Activated CD8-positive, alpha-beta memory T cell treated with anti-CD3 and anti-CD28 coated beads, Interleukin-2, amount 10 ng/mL, durations not matched to agents 7 days and 5 days (primary cell): ENCODE measurements at regions not wholly inside any gene's neighbourhood (a gene's known extent, or its start where the extent isn't known, plus 50 kb on each side); places are given as distances from the start of the nearest gene placed in this dataset.

ENCODE experiments used
- ATAC-seq: fragments of 150-1000 bp; cut with Tn5 transposase; one replicate; pipeline ENCODE4 v1.10.0; 2021; ENCODE audit warnings: moderate library complexity
- CTCF ChIA-PET: fragments of 350-600 bp; sonication (Branson Sonifier 250); formaldehyde crosslinking; loops from one replicate; lab custom pipeline; 2021; ENCODE audit warnings: antibody characterized with exemption; lab: Charles Lee
- DNase-seq: peaks from one replicate; pipeline ENCODE4 v3.0.0-alpha.2; 2020
- H3K27ac Mint-ChIP-seq: one replicate; pipeline ENCODE4 v1.8.0; 2021; ENCODE audit warnings: mild to moderate bottlenecking, mixed read lengths
- H3K27me3 Mint-ChIP-seq: one replicate; pipeline ENCODE4 v1.8.0; 2021; ENCODE audit warnings: mixed read lengths
- H3K36me3 Mint-ChIP-seq: one replicate; pipeline ENCODE4 v1.8.0; 2021; ENCODE audit warnings: mild to moderate bottlenecking, mixed read lengths
- H3K4me1 Mint-ChIP-seq: one replicate; pipeline ENCODE4 v1.8.0; 2021; ENCODE audit warnings: mixed read lengths
- H3K4me3 Mint-ChIP-seq: one replicate; pipeline ENCODE4 v1.8.0; 2021; ENCODE audit warnings: mild to moderate bottlenecking, moderate library complexity, mixed read lengths
- H3K9me3 Mint-ChIP-seq: one replicate; pipeline ENCODE4 v1.8.0; 2022; ENCODE audit warnings: low read depth, mixed read lengths

DNA sequence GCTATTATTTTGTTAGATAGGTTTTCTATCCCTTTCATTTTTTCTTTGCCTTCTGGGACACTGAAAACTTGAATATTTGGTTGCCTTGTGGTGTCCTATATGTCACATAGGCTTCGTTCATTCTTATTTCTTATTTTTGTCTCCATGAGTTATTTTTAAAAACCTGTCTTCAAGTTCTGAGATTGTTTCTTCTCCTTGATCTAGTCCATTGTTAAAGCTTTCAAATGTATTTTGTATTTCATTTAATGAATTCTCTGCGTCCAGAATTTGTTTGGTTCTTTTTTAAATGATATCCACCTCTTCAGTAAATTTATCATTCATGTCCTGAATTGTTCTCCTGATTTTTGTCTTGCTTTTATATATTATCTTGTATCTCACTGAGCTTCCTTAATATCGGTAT, 243.2 kb upstream of the BMP2 start:
- ATAC-seq, result no peak
- CTCF ChIA-PET, result no interaction called here
- DNase-seq, result no peak
- Mint-ChIP-seq H3K4me1 (no peaks in the 10 kb centered on the region), H3K4me3 (no peak overlapping the region), H3K36me3 (no peaks in the 10 kb centered on the region), H3K27ac (no peak overlapping the region), H3K27me3 (no peaks in the 10 kb centered on the region), H3K9me3 (peaks cover 13% of the 10 kb centered on the region)

DNA sequence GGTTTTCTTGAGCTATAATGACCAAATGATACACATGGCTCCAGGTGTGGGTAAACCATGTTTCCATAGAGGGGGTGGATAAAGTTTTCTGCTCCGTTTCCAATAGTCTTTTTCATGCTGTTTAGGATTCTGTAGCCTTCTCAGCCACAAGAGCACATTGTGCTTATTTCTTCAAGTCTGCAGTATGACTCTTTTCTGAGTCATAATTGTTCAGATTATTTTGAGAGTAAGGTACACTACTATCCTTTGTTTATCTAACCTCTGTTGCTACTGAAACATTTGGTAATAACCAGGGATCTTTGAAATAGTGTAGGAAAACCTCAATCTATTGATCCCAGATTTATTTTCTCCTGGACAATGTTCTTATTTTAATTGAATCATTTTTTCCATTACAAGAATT, 247.9 kb upstream of the BMP2 start:
- CTCF ChIA-PET, result no interaction called here
- DNase-seq (no peak), ATAC-seq (no peak)
- no peaks in the 10 kb centered on the region for H3K27me3 Mint-ChIP-seq
- H3K4me3 Mint-ChIP-seq, result no peak overlapping the region
- peaks cover 9% of the 10 kb centered on the region for H3K9me3 Mint-ChIP-seq
- no peaks in the 10 kb centered on the region for H3K4me1 Mint-ChIP-seq
- no peaks in the 10 kb centered on the region for H3K36me3 Mint-ChIP-seq
- H3K27ac Mint-ChIP-seq, result no peak overlapping the region

DNA sequence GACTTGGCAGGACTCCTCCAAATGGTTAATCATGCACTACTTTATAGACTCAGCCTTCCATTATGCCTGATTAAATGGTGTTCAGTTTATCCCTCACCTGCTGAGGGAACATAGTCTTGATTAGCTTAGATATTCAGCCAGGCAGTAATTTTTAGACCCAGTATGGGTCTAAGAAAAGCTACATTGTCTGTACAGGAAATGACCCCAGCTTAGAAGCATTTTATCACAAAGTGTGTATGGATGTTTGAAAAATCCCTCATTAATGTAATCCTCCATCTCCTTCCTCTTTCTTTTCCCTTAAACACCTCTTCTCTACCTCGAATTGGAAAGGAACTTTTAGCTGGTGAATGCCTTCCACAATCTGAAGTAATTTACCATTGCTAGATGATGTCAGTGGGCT, 252.2 kb upstream of the BMP2 start:
- Mint-ChIP-seq H3K36me3 (no peaks in the 10 kb centered on the region), H3K27me3 (no peaks in the 10 kb centered on the region), H3K9me3 (peaks cover 3% of the 10 kb centered on the region), H3K4me3 (no peak overlapping the region), H3K27ac (no peak overlapping the region), H3K4me1 (no peaks in the 10 kb centered on the region)
- no peak for ATAC-seq
- CTCF ChIA-PET, result no interaction called here
- no peak for DNase-seq

- Mint-ChIP-seq H3K4me1 (no peaks in the 10 kb centered on the region), H3K4me3 (no peak overlapping the region), H3K36me3 (no peaks in the 10 kb centered on the region), H3K27ac (no peak overlapping the region), H3K27me3 (no peaks in the 10 kb centered on the region), H3K9me3 (peaks cover 3% of the 10 kb centered on the region)
- ATAC-seq, result no peak
- DNase-seq, result no peak
- CTCF ChIA-PET, result no interaction called here
These were observed 253.9 kb upstream of the BMP2 start for GRCh38 chr20:6513599-6513998.

DNA sequence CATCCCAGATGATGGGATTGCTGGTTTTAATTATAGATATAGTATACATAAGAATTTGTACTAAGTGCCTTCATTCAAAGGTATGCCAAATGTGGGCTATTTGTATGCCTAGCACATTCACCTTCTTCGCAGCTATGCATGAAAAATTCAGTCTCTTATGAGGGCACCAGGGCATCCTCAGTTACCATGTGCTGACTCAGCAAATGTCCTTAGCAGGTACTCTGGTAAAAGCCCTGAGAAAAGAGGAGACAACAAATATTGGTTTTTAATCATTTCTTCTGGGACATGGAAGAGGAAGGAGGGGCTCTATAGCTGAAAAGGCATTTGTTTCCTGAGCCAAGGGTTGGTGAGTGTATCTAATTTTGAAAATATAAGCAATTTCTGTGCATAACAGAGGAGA, 258.1 kb upstream of the BMP2 start:
- Mint-ChIP-seq H3K4me1 (no peaks in the 10 kb centered on the region), H3K27ac (no peak overlapping the region), H3K4me3 (no peak overlapping the region), H3K9me3 (peaks cover 8% of the 10 kb centered on the region), H3K27me3 (no peaks in the 10 kb centered on the region), H3K36me3 (no peaks in the 10 kb centered on the region)
- CTCF ChIA-PET, result no interaction called here
- ATAC-seq (no peak), DNase-seq (no peak)

GRCh38 chr20:6506906-6507305, 260.6 kb upstream of the BMP2 start:
- H3K27me3 Mint-ChIP-seq, result no peaks in the 10 kb centered on the region
- no peaks in the 10 kb centered on the region for H3K4me1 Mint-ChIP-seq
- H3K4me3 Mint-ChIP-seq, result no peak overlapping the region
- H3K36me3 Mint-ChIP-seq, result no peaks in the 10 kb centered on the region
- no peak for ATAC-seq
- no peak overlapping the region for H3K27ac Mint-ChIP-seq
- CTCF ChIA-PET, result no interaction called here
- H3K9me3 Mint-ChIP-seq, result peaks cover 10% of the 10 kb centered on the region
- DNase-seq, result no peak

- Mint-ChIP-seq H3K9me3 (peaks cover 13% of the 10 kb centered on the region), H3K27ac (no peak overlapping the region), H3K4me1 (no peaks in the 10 kb centered on the region), H3K27me3 (no peaks in the 10 kb centered on the region), H3K36me3 (no peaks in the 10 kb centered on the region), H3K4me3 (no peak overlapping the region)
- DNase-seq (no peak), ATAC-seq (no peak)
- CTCF ChIA-PET, result no interaction called here
These were observed 262.7 kb upstream of the BMP2 start for GRCh38 chr20:6504826-6505225.

- CTCF ChIA-PET, result no interaction called here
- DNase-seq (no peak), ATAC-seq (no peak)
- no peaks in the 10 kb centered on the region for H3K27me3 Mint-ChIP-seq
- H3K4me3 Mint-ChIP-seq, result no peak overlapping the region
- no peaks in the 10 kb centered on the region for H3K36me3 Mint-ChIP-seq
- no peak overlapping the region for H3K27ac Mint-ChIP-seq
- no peaks in the 10 kb centered on the region for H3K4me1 Mint-ChIP-seq
- H3K9me3 Mint-ChIP-seq, result peaks cover 13% of the 10 kb centered on the region
These were observed 263.3 kb upstream of the BMP2 start for GRCh38 chr20:6504179-6504578.

GRCh38 chr20:6502999-6503398, 264.5 kb upstream of the BMP2 start:
- Mint-ChIP-seq H3K4me1 (no peaks in the 10 kb centered on the region), H3K36me3 (no peaks in the 10 kb centered on the region), H3K27ac (no peak overlapping the region), H3K27me3 (no peaks in the 10 kb centered on the region), H3K9me3 (peaks cover 13% of the 10 kb centered on the region), H3K4me3 (no peak overlapping the region)
- CTCF ChIA-PET, result no interaction called here
- DNase-seq, result no peak
- no peak for ATAC-seq

DNA sequence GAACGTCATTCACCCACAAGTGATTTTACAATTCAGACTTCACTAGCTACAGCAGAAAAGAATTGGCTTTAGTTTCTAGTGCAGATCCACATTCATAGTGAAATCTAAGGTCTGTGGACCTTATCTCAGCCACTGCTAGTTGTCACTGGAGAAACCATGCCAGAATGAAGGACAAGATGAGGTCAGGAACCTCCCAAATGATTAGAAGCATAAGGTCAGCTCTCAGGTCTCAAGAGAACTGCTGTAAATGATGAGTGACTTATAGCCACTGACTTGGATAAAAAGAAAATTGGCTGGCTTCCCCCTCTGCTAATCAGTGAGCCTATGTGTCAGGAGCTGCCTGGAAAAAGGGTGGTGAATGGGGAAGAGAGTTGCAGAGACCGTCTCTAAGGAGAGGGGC, 265.3 kb upstream of the BMP2 start:
- no peaks in the 10 kb centered on the region for H3K27me3 Mint-ChIP-seq
- no peak for DNase-seq
- no peak overlapping the region for H3K4me3 Mint-ChIP-seq

DNA sequence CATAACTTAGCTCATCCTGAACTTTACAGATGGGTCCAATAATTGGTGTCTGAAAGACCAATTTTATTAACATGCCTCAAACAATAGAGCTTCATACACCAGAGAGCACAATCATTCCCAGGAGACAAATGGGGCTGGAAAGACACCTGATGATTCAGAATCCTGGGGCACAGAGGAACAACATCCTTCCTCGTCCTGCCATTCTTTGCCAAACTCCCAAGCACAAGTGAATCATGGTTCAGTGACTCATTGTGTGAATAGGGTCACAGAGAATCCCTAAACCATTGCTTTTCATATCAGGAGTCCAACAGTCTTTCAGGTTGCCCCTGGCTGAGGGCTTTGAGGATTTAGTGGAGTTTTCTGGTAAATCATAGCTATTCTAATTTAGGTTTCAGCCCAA, 266.4 kb upstream of the BMP2 start:
- Mint-ChIP-seq H3K4me3 (no peak overlapping the region), H3K9me3 (peaks cover 11% of the 10 kb centered on the region), H3K27ac (no peak overlapping the region), H3K36me3 (no peaks in the 10 kb centered on the region), H3K4me1 (no peaks in the 10 kb centered on the region), H3K27me3 (no peaks in the 10 kb centered on the region)
- ATAC-seq, result no peak
- CTCF ChIA-PET, result no interaction called here
- DNase-seq, result no peak

More for the DNA sequence above, 265.3 kb upstream of the BMP2 start:
- no peaks in the 10 kb centered on the region for H3K4me1 Mint-ChIP-seq
- CTCF ChIA-PET, result no interaction called here
- no peaks in the 10 kb centered on the region for H3K36me3 Mint-ChIP-seq
- H3K9me3 Mint-ChIP-seq, result peaks cover 13% of the 10 kb centered on the region
- no peak overlapping the region for H3K27ac Mint-ChIP-seq
- ATAC-seq, result no peak

- Mint-ChIP-seq H3K9me3 (peaks cover 8% of the 10 kb centered on the region), H3K4me3 (no peak overlapping the region), H3K36me3 (no peaks in the 10 kb centered on the region), H3K27me3 (no peaks in the 10 kb centered on the region), H3K4me1 (no peaks in the 10 kb centered on the region), H3K27ac (no peak overlapping the region)
- DNase-seq (no peak), ATAC-seq (no peak)
- CTCF ChIA-PET, result no interaction called here
These were observed 267.9 kb upstream of the BMP2 start for GRCh38 chr20:6499566-6499965.

- H3K27ac Mint-ChIP-seq, result no peak overlapping the region
- H3K4me3 Mint-ChIP-seq, result no peak overlapping the region
- peaks cover 3% of the 10 kb centered on the region for H3K9me3 Mint-ChIP-seq
- CTCF ChIA-PET, result no interaction called here
- ATAC-seq (no peak), DNase-seq (no peak)
- no peaks in the 10 kb centered on the region for H3K27me3 Mint-ChIP-seq
- H3K4me1 Mint-ChIP-seq, result no peaks in the 10 kb centered on the region
- no peaks in the 10 kb centered on the region for H3K36me3 Mint-ChIP-seq
These were observed 270.6 kb upstream of the BMP2 start for GRCh38 chr20:6496874-6497273.

GRCh38 chr20:6495907-6496306, 271.6 kb upstream of the BMP2 start:
- Mint-ChIP-seq H3K4me3 (no peak overlapping the region), H3K27me3 (no peaks in the 10 kb centered on the region), H3K36me3 (no peaks in the 10 kb centered on the region), H3K27ac (no peak overlapping the region), H3K9me3 (peaks cover under 1% of the 10 kb centered on the region), H3K4me1 (no peaks in the 10 kb centered on the region)
- DNase-seq, result no peak
- CTCF ChIA-PET, result no interaction called here
- ATAC-seq, result no peak

DNA sequence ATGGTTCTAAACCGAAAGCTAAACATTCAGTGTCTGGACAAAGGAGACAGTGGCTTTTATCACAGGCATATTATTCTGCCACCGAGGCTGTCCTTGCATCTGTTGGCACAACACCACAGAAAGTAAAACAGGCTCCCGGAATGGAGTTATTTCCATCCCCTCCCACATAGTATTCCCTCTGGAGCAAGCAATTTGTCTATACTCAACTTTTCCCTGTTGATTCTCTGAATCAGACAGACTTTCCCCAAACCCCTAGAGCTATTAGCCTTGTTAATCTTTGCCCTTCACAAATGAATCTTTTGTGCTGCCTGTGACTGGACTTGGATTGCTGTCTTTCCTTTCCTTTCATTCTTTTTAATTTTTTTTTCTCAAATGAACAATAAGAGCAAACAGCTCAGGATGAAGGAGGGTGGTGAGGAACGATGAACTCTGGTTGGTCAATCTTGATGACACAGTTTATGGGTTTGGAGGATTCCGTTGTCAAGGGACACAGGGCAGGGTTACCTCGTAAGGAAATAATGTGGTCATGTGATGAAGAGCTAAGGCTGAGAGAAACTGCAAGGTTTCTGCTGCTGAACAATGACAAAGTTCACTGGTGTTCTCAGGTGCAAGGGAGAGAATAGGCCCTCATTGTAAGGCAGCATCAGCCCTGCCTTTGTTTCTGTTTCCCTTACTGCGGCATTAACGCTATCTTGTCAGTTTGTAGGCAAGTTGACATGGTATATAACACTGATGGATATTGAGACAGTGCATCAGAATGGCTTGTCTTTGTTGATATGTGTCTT, 275.0 kb upstream of the BMP2 start:
- Mint-ChIP-seq H3K27me3 (no peaks in the 10 kb centered on the region), H3K9me3 (no peaks in the 10 kb centered on the region), H3K4me1 (no peaks in the 10 kb centered on the region), H3K27ac (no peak overlapping the region), H3K36me3 (no peaks in the 10 kb centered on the region), H3K4me3 (no peak overlapping the region)
- CTCF ChIA-PET, result no interaction called here
- no peak for DNase-seq
- ATAC-seq, result no peak
